H9 (cell line): ENCODE measurements at regions not wholly inside any gene's neighbourhood (a gene's known extent, or its start where the extent isn't known, plus 50 kb on each side); places are given as distances from the start of the nearest gene placed in this dataset.
"Not testable (repeated sequence)": the region's sequence is repeated elsewhere in the genome, so short reads cannot be mapped to it uniquely, and the experiment has no call there.

Experiments used
- DNase-seq: peaks from one replicate; pipeline ENCODE4 v3.0.0-alpha.2; 2017
- H2AFZ ChIP-seq: one replicate; pipeline ENCODE4 v1.6.1; 2013; ENCODE audit warnings: mild to moderate bottlenecking, low read length, control low read depth, moderate library complexity
- H2AK5ac ChIP-seq: 2 replicates; pipeline ENCODE4 v1.6.1; 2013; ENCODE audit warnings: low read length, control low read depth, mixed read lengths; ENCODE audit not compliant: insufficient read length
- H2BK120ac ChIP-seq: one replicate; pipeline ENCODE4 v1.6.1; 2013; ENCODE audit warnings: low read depth, mild to moderate bottlenecking, low read length, control low read depth, inconsistent platforms; ENCODE audit not compliant: poor library complexity, severe bottlenecking
- H2BK12ac ChIP-seq: 2 replicates; pipeline ENCODE4 v1.6.1; 2013; ENCODE audit warnings: low read length, control low read depth, mixed read lengths, low read depth; ENCODE audit not compliant: insufficient read length
- H2BK15ac ChIP-seq: 2 replicates; pipeline ENCODE4 v1.6.1; 2013; ENCODE audit warnings: low read depth, low read length, control low read depth
- H2BK20ac ChIP-seq: one replicate; pipeline ENCODE4 v1.6.1; 2013; ENCODE audit warnings: low read depth, mild to moderate bottlenecking, low read length, control low read depth, inconsistent platforms; ENCODE audit not compliant: poor library complexity, severe bottlenecking
- H2BK5ac ChIP-seq: 2 replicates; pipeline ENCODE4 v1.6.1; 2013; ENCODE audit warnings: low read length, control low read depth, mixed read lengths; ENCODE audit not compliant: insufficient read length
- H3K14ac ChIP-seq: 2 replicates; pipeline ENCODE4 v1.6.1; 2013; ENCODE audit warnings: low read length, control low read depth; ENCODE audit not compliant: insufficient read depth
- H3K18ac ChIP-seq: 2 replicates; pipeline ENCODE4 v1.6.1; 2013; ENCODE audit warnings: low read depth, mild to moderate bottlenecking, mixed read lengths, low read length, control low read depth; ENCODE audit not compliant: insufficient read length
- H3K23ac ChIP-seq: 2 replicates; pipeline ENCODE4 v1.6.1; 2013; ENCODE audit warnings: low read length, control low read depth, mixed read lengths, low read depth; ENCODE audit not compliant: insufficient read length
- H3K23me2 ChIP-seq: 2 replicates; pipeline ENCODE4 v1.6.1; 2013; ENCODE audit warnings: low read depth, mild to moderate bottlenecking, mixed read lengths, low read length, control low read depth; ENCODE audit not compliant: insufficient read length, poor library complexity, severe bottlenecking
- H3K27ac ChIP-seq: 2 replicates; pipeline ENCODE4 v1.5.1; 2013; ENCODE audit warnings: low read length, control low read depth, mixed read lengths, low read depth; ENCODE audit not compliant: insufficient read length
- H3K27me3 ChIP-seq: 2 replicates; pipeline ENCODE4 v1.6.1; 2013; ENCODE audit warnings: low read length, control low read depth, inconsistent platforms; ENCODE audit not compliant: insufficient read depth
- H3K4ac ChIP-seq: 2 replicates; pipeline ENCODE4 v1.6.1; 2013; ENCODE audit warnings: low read depth, mild to moderate bottlenecking, control low read depth, inconsistent platforms, low read length, moderate library complexity
- H3K4me1 ChIP-seq: 2 replicates; pipeline ENCODE4 v1.6.1; 2013; ENCODE audit warnings: low read length, control low read depth, inconsistent platforms; ENCODE audit not compliant: insufficient read depth
- H3K4me2 ChIP-seq: 2 replicates; pipeline ENCODE4 v1.6.1; 2013; ENCODE audit warnings: low read length, control low read depth, mixed read lengths; ENCODE audit not compliant: insufficient read length, insufficient read depth
- H3K56ac ChIP-seq: 2 replicates; pipeline ENCODE4 v1.6.1; 2013; ENCODE audit warnings: low read depth, mild to moderate bottlenecking, mixed read lengths, low read length, control low read depth; ENCODE audit not compliant: insufficient read length
- H3K79me1 ChIP-seq: 2 replicates; pipeline ENCODE4 v1.6.1; 2013; ENCODE audit warnings: low read depth, mild to moderate bottlenecking, moderate library complexity, low read length, control low read depth, inconsistent platforms; ENCODE audit not compliant: insufficient read depth, poor library complexity, severe bottlenecking
- H3K79me2 ChIP-seq: 2 replicates; pipeline ENCODE4 v1.6.1; 2013; ENCODE audit warnings: low read length, control low read depth, inconsistent platforms; ENCODE audit not compliant: insufficient read depth
- H3K9ac ChIP-seq: 2 replicates; pipeline ENCODE4 v1.6.1; 2013; ENCODE audit warnings: low read length, control low read depth, mixed read lengths; ENCODE audit not compliant: insufficient read length; ENCODE audit errors: extremely low read depth
- H3K9me3 ChIP-seq: one replicate; pipeline ENCODE4 v1.6.1; 2013; ENCODE audit warnings: low read depth, low read length, inconsistent platforms; ENCODE audit not compliant: control insufficient read depth
- H3T11ph ChIP-seq: one replicate; pipeline ENCODE4 v1.6.1; 2013; ENCODE audit warnings: mild to moderate bottlenecking, low read length, control low read depth, inconsistent platforms
- H4K20me1 ChIP-seq: one replicate; pipeline ENCODE4 v1.6.1; 2013; ENCODE audit not compliant: control insufficient read depth, insufficient read length, insufficient read depth
- H4K5ac ChIP-seq: 2 replicates; pipeline ENCODE4 v1.6.1; 2013; ENCODE audit warnings: low read depth, mild to moderate bottlenecking, mixed read lengths, low read length, control low read depth; ENCODE audit not compliant: insufficient read length
- H4K8ac ChIP-seq: replicated peaks from 2 replicates; pipeline ENCODE4 v1.6.1; 2013; ENCODE audit warnings: low read length, control low read depth, mixed read lengths, low read depth; ENCODE audit not compliant: insufficient read length
- H4K91ac ChIP-seq: 2 replicates; pipeline ENCODE4 v1.6.1; 2013; ENCODE audit warnings: low read depth, mild to moderate bottlenecking, moderate library complexity, mixed read lengths, low read length, control low read depth; ENCODE audit not compliant: insufficient read length
- H3K27ac Mint-ChIP-seq, 3 experiments: 2 replicates in 2 of 3; 3 replicates in 1 of 3; pipeline ENCODE4 v1.8.0; 2020 to 2021; ENCODE audit warnings: mixed read lengths in 3 of 3, mild to moderate bottlenecking in 1 of 3, moderate library complexity in 1 of 3
- H3K27me3 Mint-ChIP-seq: 2 replicates; pipeline ENCODE4 v1.8.0; 2021; ENCODE audit warnings: low read depth, mild to moderate bottlenecking, moderate library complexity, mixed read lengths
- H3K36me3 Mint-ChIP-seq, 3 experiments: 2 replicates in 2 of 3; 3 replicates in 1 of 3; pipeline ENCODE4 v1.8.0; 2020 to 2021; ENCODE audit warnings: low read depth in 3 of 3, mixed read lengths in 3 of 3; ENCODE audit not compliant: insufficient read depth in 1 of 3
- H3K4me1 Mint-ChIP-seq, 2 experiments: 2 replicates each; pipeline ENCODE4 v1.8.0; 2020; ENCODE audit warnings: mixed read lengths in 2 of 2
- H3K4me3 Mint-ChIP-seq, 2 experiments: 2 replicates in 1 of 2; 3 replicates in 1 of 2; pipeline ENCODE4 v1.8.0; 2020 to 2021; ENCODE audit warnings: mild to moderate bottlenecking in 2 of 2, mixed read lengths in 2 of 2, moderate library complexity in 1 of 2
- H3K9me3 Mint-ChIP-seq, 2 experiments: 2 replicates in 1 of 2; 3 replicates in 1 of 2; pipeline ENCODE4 v1.8.0; 2020; ENCODE audit warnings: mild to moderate bottlenecking in 2 of 2, mixed read lengths in 2 of 2, moderate library complexity in 1 of 2
- WGBS: extraction: QIAGEN DNeasy Blood & Tissue Kit; methylation state at CpG from one replicate; pipeline ENCODE4 v1.1.7; 2013; ENCODE audit warnings: missing lambda C conversion rate, low lambda C conversion rate, mixed read lengths; ENCODE audit not compliant: insufficient read length; ENCODE audit errors: extremely low coverage; 5-methylcytosine and 5-hydroxymethylcytosine counted together

GRCh38 chr21:9740991-9741742 lies 780.2 kb upstream of the TPTE start:
- not testable (repeated sequence) for H3K9ac ChIP-seq, H3K27me3 ChIP-seq, H3K79me1 ChIP-seq, H3K27ac ChIP-seq, H2AFZ ChIP-seq, H3K4ac ChIP-seq, H3K18ac ChIP-seq, H2AK5ac ChIP-seq, H3K4me3 Mint-ChIP-seq, H4K91ac ChIP-seq, H2BK5ac ChIP-seq, H4K20me1 ChIP-seq, H3K27me3 Mint-ChIP-seq, H3K4me1 ChIP-seq, H3K23me2 ChIP-seq, H3K79me2 ChIP-seq, H2BK20ac ChIP-seq, DNase-seq, H2BK120ac ChIP-seq, H3K14ac ChIP-seq, H3K23ac ChIP-seq, H3K56ac ChIP-seq, H2BK12ac ChIP-seq, H3T11ph ChIP-seq, H3K4me1 Mint-ChIP-seq, H4K8ac ChIP-seq, H3K27ac Mint-ChIP-seq, H2BK15ac ChIP-seq, H3K4me2 ChIP-seq, H3K9me3 Mint-ChIP-seq, H4K5ac ChIP-seq
- H3K36me3 Mint-ChIP-seq = peaks cover 18 to 23% (median 22%) of the 10 kb centered on the region in 3 experiments
- WGBS = no CpG with 5 or more reads among the region's 8 CpGs
- H3K9me3 ChIP-seq = peaks cover 95% of the 10 kb centered on the region

- H3K4me1 ChIP-seq, H4K8ac ChIP-seq, H3K9ac ChIP-seq, H2AFZ ChIP-seq, H2BK15ac ChIP-seq, H3K56ac ChIP-seq, H3K4me2 ChIP-seq, H3K23me2 ChIP-seq, H3K9me3 Mint-ChIP-seq, H4K91ac ChIP-seq, H2BK120ac ChIP-seq, H3K14ac ChIP-seq, H3K23ac ChIP-seq, DNase-seq, H3K4me3 Mint-ChIP-seq, H3K4ac ChIP-seq, H3K27ac Mint-ChIP-seq, H3K27ac ChIP-seq, H2AK5ac ChIP-seq, H3K18ac ChIP-seq, H2BK20ac ChIP-seq, H3T11ph ChIP-seq, H3K27me3 Mint-ChIP-seq, H3K27me3 ChIP-seq, H4K20me1 ChIP-seq, H3K4me1 Mint-ChIP-seq, H3K79me2 ChIP-seq, H2BK5ac ChIP-seq, H3K79me1 ChIP-seq, H2BK12ac ChIP-seq, H4K5ac ChIP-seq: not testable (repeated sequence)
- WGBS = no CpG with 5 or more reads among the region's 10 CpGs
- peaks cover 14 to 29% (median 17%) of the 10 kb centered on the region in 3 experiments for H3K36me3 Mint-ChIP-seq
- peaks cover 92% of the 10 kb centered on the region for H3K9me3 ChIP-seq
Measured at GRCh38 chr21:9743566-9743965, 777.8 kb upstream of the TPTE start.
